GM18511 (cell line): ENCODE measurements at regions not wholly inside any gene's neighbourhood (a gene's known extent, or its start where the extent isn't known, plus 50 kb on each side); places are given as distances from the start of the nearest gene placed in this dataset.
"Not testable (repeated sequence)": the region's sequence is repeated elsewhere in the genome, so short reads cannot be mapped to it uniquely, and the experiment has no call there.

Source experiments
- ATAC-seq: cut with Tn5 transposase; IDR thresholded peaks from one replicate; pipeline ENCODE4 v1.9.1; 2021; ENCODE audit warnings: mild to moderate bottlenecking, moderate library complexity; ENCODE audit not compliant: unreplicated experiment

DNA sequence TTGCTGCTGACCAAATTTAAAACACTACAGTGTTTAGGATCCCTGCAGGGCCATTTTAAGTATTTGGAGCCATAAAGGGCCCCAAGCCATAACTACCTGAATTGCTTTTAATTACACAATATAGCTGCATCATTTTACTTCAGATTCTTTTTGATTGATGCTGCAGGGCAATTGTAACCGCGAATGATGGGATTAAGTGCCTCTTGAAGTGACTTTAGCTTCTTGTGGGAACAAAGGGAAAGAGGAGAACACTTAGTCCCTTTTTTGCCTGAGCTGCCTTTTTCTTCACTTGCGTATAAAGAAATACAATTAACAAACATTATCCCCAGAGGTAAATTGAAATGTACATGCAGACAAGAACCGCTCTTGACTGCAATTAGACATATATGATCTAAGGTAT, 228.5 kb downstream of the ZIC5 start:
- no peak for ATAC-seq

GRCh38 chr13:99741960-99742359, 229.6 kb downstream of the ZIC5 start:
- no peak for ATAC-seq

GRCh38 chr13:99740251-99740979, 231.2 kb downstream of the ZIC5 start:
- no peak for ATAC-seq

DNA sequence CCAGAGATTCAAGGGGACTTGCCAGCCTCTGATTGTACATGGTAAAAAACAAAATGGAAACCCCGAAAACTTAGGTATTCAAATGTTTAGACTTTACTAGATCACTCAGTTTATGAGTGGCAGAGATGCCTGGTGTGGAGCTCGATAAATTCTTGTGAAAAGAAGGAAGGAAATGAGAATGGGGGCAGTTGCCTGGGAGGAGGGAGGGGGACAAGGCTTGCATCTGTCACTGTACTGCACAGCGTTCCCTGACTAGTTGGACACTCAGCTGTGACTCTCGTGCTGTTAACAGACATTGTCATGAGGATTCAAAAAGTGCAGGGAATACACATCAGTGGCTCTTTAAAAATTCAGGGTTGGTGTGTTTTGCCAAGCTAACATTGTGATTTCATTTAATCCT, 232.9 kb downstream of the ZIC5 start:
- no peak for ATAC-seq

GRCh38 chr13:99737481-99738245, 233.9 kb downstream of the ZIC5 start:
- no peak for ATAC-seq

DNA sequence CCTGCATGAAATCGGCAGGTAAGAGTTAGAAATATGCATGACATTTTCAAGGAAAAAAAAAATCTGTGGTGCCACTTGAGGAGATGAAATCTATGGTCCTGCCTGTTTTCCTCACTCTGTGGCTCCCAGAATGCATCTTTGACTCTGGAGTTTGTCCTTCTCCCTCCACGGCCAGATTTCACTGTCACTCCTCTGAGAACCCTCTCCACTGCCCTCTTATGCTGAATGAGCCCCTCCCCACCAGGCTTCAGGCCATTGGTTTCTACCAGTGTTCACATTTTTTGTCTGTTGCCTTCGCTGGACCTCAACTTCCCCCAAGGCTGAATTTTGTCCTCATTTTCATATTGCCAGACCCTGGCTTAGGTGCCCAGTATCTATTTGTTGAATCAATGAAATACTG, 235.0 kb downstream of the ZIC5 start:
- ATAC-seq: no peak

- ATAC-seq: no peak
Observed at GRCh38 chr13:99734013-99734693, 232.9 kb downstream of the TM9SF2 start.

- ATAC-seq: no peak
Observed at GRCh38 chr13:99733346-99733745, 232.1 kb downstream of the TM9SF2 start.

GRCh38 chr13:99731747-99732146, 230.5 kb downstream of the TM9SF2 start:
- no peak for ATAC-seq

GRCh38 chr13:99730403-99730802, 229.1 kb downstream of the TM9SF2 start:
- no peak for ATAC-seq

- ATAC-seq: no peak
Observed at GRCh38 chr13:99729745-99730144, 228.5 kb downstream of the TM9SF2 start.

DNA sequence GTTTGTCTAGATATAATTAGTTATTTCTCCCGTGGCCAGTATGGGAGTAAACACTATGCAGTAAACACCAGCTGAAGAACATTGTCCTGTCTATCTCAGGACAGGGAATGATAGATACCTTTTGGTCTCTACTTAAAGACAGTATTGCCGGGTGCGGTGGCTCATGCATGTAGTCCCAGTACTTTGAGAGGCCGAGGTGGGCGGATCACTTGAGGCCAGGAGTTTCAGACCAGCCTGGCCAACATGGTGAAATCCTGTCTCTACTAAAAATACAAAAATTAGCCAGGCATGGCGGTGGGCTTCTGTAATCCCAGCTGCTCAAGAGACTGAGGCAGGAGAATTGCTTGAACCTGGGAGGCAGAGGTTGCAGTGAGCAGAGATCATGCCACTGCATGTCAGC, 226.4 kb downstream of the TM9SF2 start:
- not testable (repeated sequence) for ATAC-seq

DNA sequence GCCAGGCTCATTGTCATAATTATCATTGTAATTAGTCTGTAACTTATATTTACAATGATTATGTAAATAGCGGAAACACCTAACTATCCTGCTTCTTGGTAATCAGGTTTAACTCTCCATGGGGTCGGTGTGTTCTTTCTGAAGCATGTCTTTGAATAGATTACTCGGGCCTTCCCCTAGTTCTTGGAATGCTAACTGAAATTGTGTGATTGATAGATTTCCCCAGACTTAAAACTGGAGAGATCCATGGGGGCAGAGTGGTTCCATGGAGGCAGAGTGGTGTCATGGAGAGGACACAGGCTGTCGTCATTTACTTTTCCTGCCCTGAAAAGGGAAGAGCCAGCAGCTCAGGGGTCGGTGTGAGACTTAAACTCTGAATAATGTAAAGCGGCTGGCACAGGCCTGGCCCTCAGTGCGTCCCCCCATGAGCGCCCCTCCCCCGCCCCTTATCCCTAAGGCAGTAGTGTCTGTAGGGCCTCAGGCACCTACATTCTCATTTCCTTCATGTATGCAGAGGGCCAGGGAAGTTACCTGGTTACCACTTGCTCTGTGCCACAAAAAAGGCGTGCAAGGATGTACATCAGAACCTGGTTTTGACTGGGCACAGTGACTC, 225.1 kb downstream of the TM9SF2 start:
- ATAC-seq: no peak

DNA sequence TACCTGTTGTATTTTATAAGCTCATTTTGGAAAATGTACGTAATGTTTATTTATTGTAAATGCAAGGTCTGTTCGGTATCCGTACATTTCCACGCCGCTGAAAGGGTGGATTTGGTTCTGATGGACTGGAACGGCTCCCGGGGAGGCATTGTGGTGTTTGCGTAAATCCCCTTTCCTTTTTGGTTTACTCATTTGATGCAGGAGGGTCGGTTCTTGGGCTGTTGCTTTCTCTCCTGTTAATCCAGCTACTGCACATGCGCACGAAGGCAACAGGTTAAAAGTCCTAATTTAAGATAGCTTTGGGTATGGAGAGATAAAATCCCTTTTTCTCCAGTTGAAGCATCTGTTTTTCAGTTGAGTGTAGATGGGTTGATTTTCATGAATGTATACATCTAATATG, 224.4 kb downstream of the TM9SF2 start:
- no peak for ATAC-seq

DNA sequence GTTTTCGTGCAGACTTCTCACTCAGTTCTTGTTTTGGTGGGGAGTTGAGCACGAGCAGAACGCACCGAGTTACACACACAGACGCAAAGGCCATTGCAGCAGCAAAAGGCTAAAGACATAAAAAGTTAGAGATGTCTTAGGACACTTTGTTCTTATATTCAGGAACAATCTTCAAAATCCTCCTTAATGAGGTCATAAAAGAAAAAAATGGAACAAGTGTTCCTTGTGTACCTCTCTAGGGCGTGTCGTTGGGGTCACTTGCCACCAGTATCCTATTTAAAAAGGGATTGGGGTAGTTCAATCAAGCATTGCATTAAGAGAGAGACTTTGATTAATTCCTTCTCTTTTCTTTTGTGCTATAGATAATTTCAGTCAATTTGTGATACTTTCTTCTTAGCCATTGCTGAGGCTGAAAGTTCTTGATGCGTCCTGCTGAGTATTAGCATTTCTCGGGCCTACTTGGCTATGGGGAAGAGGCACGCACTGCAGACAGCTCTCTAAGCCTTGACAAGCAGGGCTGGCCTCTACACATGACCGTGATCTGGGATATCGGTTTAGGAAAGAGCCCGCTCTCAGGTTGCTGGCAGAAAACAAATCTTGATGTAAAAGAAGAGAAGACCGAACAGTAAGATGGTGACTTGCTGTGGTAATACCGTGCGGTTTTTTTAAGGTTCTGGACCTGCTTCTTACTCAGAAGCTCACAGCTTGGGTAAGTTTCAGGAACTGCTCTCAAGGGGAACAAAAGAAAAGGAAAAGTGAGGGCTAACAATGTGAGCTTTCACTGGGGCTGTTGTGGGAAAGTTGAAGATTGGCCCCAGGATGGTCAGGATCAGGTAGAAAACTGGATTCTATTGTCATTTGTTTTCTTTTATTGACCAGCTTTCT, 223.6 kb downstream of the TM9SF2 start:
- ATAC-seq: no peak

- ATAC-seq: no peak
Observed at GRCh38 chr13:99723878-99724277, 222.6 kb downstream of the TM9SF2 start.

GRCh38 chr13:99722931-99723330, 221.7 kb downstream of the TM9SF2 start:
- no peak for ATAC-seq

DNA sequence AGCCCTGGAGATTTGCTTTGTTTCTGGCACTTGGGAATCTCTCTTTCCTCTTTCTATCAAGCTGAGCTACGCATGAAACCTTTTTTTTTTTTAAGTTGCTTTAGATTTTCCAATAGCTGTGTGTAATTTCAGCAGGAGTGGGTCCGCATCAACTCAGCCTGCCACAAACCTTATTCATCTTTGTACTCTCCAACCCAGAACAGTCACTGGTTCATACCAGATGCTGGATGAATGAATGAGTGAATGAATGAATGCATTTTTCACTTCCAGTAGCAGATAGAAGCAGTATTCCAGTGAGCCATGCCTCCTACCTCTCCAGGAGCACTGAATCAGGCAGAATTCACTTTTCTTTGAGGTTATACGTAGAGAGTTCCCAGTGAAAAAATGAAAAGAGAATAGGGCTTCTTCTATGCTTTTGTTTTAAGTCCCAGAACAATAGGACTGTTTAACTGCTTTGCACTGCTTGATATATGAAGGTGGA, 221.1 kb downstream of the TM9SF2 start:
- no peak for ATAC-seq

GRCh38 chr13:99721606-99722337, 220.5 kb downstream of the TM9SF2 start:
- ATAC-seq: no peak
